Keratinocyte (primary cell): ENCODE measurements at regions not wholly inside any gene's neighbourhood (a gene's known extent, or its start where the extent isn't known, plus 50 kb on each side); places are given as distances from the start of the nearest gene placed in this dataset.

ENCODE experiments used
- DNase-seq: peaks from one replicate; pipeline ENCODE4 v3.0.0-alpha.2; 2011; ENCODE audit warnings: low read depth, missing footprints, low spot score
- FAIRE-seq: peaks from 2 replicates; lab custom pipeline; 2011; peaks lifted over from hg19 to GRCh38; lab: Jason Lieb, UNC
- H2AFZ ChIP-seq: 2 replicates; pipeline ENCODE4 v1.6.0; 2012; ENCODE audit warnings: low read length, control low read depth, inconsistent platforms; ENCODE audit not compliant: control insufficient read depth
- H3K27ac ChIP-seq: 2 replicates; pipeline ENCODE4 v1.5.1; 2011; ENCODE audit warnings: low read length; ENCODE audit not compliant: control insufficient read depth, insufficient read depth
- H3K27me3 ChIP-seq: 3 replicates; pipeline ENCODE4 v1.6.0; 2011; ENCODE audit warnings: low read length; ENCODE audit not compliant: control insufficient read depth, insufficient read depth; ENCODE audit errors: extremely low read depth
- H3K36me3 ChIP-seq, 2 experiments: 2 replicates in 1 of 2; 3 replicates in 1 of 2; pipeline ENCODE4 v1.5.1; 2011; ENCODE audit warnings: low read length in 2 of 2, mild to moderate bottlenecking in 1 of 2; ENCODE audit not compliant: control insufficient read depth in 2 of 2, insufficient read depth in 2 of 2; ENCODE audit errors: extremely low read depth in 1 of 2
- H3K4me1 ChIP-seq: 3 replicates; pipeline ENCODE4 v1.5.1; 2011; ENCODE audit warnings: low read length; ENCODE audit not compliant: control insufficient read depth, insufficient read depth; ENCODE audit errors: extremely low read depth
- H3K4me2 ChIP-seq: 3 replicates; pipeline ENCODE4 v1.6.0; 2011; ENCODE audit warnings: low read depth, low read length; ENCODE audit not compliant: control insufficient read depth, insufficient read depth; ENCODE audit errors: extremely low read depth
- H3K4me3 ChIP-seq, 3 experiments: fragments of 200-600 bp in 1 of 3; sonication (generic) in 1 of 3; 2 replicates in 2 of 3; 3 replicates in 1 of 3; pipeline ENCODE4 v1.5.1; 2011 to 2016; ENCODE audit warnings: low read length in 3 of 3, mild to moderate bottlenecking in 3 of 3, control low read depth in 2 of 3, inconsistent platforms in 1 of 3, low read depth in 1 of 3, mixed read lengths in 1 of 3, mixed run types in 1 of 3, moderate library complexity in 1 of 3; ENCODE audit not compliant: control insufficient read depth in 2 of 3, insufficient read depth in 2 of 3; ENCODE audit errors: extremely low read depth in 1 of 3
- H3K79me2 ChIP-seq: 2 replicates; pipeline ENCODE4 v1.6.0; 2012; ENCODE audit warnings: low read length; ENCODE audit not compliant: control insufficient read depth, insufficient read depth
- H3K9ac ChIP-seq: 3 replicates; pipeline ENCODE4 v1.6.0; 2011; ENCODE audit warnings: low read length; ENCODE audit not compliant: control insufficient read depth, insufficient read depth; ENCODE audit errors: extremely low read depth
- H3K9me1 ChIP-seq: 3 replicates; pipeline ENCODE4 v1.6.0; 2011; ENCODE audit warnings: low read length; ENCODE audit not compliant: control insufficient read depth, insufficient read depth; ENCODE audit errors: extremely low read depth
- H3K9me3 ChIP-seq: 2 replicates; pipeline ENCODE4 v1.5.1; 2012; ENCODE audit warnings: low read depth, low read length; ENCODE audit not compliant: control insufficient read depth
- H4K20me1 ChIP-seq: 3 replicates; pipeline ENCODE4 v1.6.0; 2011; ENCODE audit warnings: low read length; ENCODE audit not compliant: control insufficient read depth, insufficient read depth; ENCODE audit errors: extremely low read depth
- EZH2 ChIP-seq: IDR thresholded peaks from one replicate; pipeline ENCODE4 v1.6.1; 2012; ENCODE audit warnings: inconsistent platforms, mild to moderate bottlenecking, low read length, moderate library complexity
- dilution Hi-C: fragments of 300-500 bp; cut with MboI; formaldehyde crosslinking; loops from one replicate; pipeline ENCODE4 v1.7.0; 2020; ENCODE audit warnings: low sequenced_read_pairs; ENCODE audit not compliant: extremely low pct_ligation_motif_present
- TF ChIP-seq, protein P1 (sequence below), 3 experiments: IDR thresholded peaks in 1 of 3; conservative IDR thresholded peaks in 1 of 3; optimal IDR thresholded peaks in 1 of 3; 2 replicates in 2 of 3; 3 replicates in 1 of 3; pipeline versions ENCODE3 to v1.5.1; 2011; ENCODE audit warnings: low read length in 3 of 3, mild to moderate bottlenecking in 3 of 3, moderate library complexity in 2 of 3, control low read depth in 1 of 3, inconsistent platforms in 1 of 3; ENCODE audit not compliant: insufficient read depth in 2 of 3; ENCODE audit errors: extremely low read depth in 1 of 3

DNA sequence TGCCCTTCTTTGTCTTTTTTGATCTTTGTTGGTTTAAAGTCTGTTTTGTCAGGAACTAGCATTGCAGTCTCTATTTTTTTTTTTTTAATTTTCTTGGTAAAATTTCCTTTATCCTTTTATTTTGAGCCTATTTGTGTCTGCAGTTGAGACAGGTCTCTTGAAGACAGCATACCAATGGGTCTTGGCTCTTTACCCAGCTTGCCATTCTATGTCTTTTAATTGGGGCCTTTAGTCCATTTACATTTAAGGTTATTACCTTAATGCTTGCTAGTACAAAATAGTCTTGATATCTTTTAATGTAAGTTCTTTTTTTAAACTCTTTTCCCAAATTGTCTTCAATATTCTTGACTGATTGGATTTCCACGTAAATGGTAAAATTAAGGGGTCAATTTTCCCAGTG lies 398.3 kb upstream of the CHRM2 start:
- Histone ChIP-seq H3K27ac (no peak overlapping the region), H4K20me1 (no peaks in the 10 kb centered on the region), H3K27me3 (no peaks in the 10 kb centered on the region), H3K4me1 (no peaks in the 10 kb centered on the region), H2AFZ (no peak overlapping the region), H3K9ac (no peak overlapping the region), H3K4me3 (no peak overlapping the region), H3K36me3 (no peaks in the 10 kb centered on the region), H3K9me1 (no peaks in the 10 kb centered on the region), H3K4me2 (no peak overlapping the region), H3K9me3 (no peaks in the 10 kb centered on the region), H3K79me2 (no peaks in the 10 kb centered on the region)
- TF ChIP-seq, protein P1, sequence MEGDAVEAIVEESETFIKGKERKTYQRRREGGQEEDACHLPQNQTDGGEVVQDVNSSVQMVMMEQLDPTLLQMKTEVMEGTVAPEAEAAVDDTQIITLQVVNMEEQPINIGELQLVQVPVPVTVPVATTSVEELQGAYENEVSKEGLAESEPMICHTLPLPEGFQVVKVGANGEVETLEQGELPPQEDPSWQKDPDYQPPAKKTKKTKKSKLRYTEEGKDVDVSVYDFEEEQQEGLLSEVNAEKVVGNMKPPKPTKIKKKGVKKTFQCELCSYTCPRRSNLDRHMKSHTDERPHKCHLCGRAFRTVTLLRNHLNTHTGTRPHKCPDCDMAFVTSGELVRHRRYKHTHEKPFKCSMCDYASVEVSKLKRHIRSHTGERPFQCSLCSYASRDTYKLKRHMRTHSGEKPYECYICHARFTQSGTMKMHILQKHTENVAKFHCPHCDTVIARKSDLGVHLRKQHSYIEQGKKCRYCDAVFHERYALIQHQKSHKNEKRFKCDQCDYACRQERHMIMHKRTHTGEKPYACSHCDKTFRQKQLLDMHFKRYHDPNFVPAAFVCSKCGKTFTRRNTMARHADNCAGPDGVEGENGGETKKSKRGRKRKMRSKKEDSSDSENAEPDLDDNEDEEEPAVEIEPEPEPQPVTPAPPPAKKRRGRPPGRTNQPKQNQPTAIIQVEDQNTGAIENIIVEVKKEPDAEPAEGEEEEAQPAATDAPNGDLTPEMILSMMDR (optimal IDR thresholded peaks at IDR 0.05 in 1 of 3, IDR thresholded peaks at IDR 0.05 in 1 of 3, conservative IDR thresholded peaks at IDR 0.05 in 1 of 3; ENCODE audit: extremely low read depth in 1 of 3, insufficient read depth in 2 of 3, low read length in 3 of 3), result no peak
- no peak for DNase-seq
- dilution Hi-C loops, result no loop called here
- no peak for FAIRE-seq

DNA sequence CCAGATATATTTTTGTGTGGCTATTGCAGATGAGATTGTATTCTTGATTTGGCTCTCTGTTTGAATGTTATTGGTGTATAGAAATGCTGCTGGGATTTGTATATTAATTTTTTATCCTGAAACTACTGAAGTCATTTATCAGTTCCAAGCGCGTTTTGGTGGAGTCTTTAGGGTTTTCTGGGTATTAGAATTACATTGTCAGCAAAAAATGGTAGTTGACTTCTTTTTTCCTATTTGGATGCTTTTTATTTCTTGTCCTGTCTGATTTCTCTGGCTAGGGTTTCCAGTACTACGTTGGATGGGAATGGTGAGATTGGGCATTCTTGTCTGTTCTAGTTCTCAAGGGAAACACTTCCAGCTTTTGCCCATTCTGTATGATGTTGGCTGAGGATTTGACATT lies 415.5 kb upstream of the CHRM2 start:
- Histone ChIP-seq H3K9me1 (no peaks in the 10 kb centered on the region), H3K4me3 (no peak overlapping the region), H2AFZ (no peak overlapping the region), H3K9ac (no peak overlapping the region), H3K4me1 (no peaks in the 10 kb centered on the region), H3K4me2 (no peak overlapping the region), H3K79me2 (no peaks in the 10 kb centered on the region), H3K27ac (no peak overlapping the region), H3K9me3 (no peaks in the 10 kb centered on the region), H4K20me1 (no peaks in the 10 kb centered on the region), H3K36me3 (no peaks in the 10 kb centered on the region), H3K27me3 (no peaks in the 10 kb centered on the region)
- FAIRE-seq (no peak), DNase-seq (no peak)
- TF ChIP-seq, protein P1 (optimal IDR thresholded peaks at IDR 0.05 in 1 of 3, IDR thresholded peaks at IDR 0.05 in 1 of 3, conservative IDR thresholded peaks at IDR 0.05 in 1 of 3; ENCODE audit: extremely low read depth in 1 of 3, insufficient read depth in 2 of 3, low read length in 3 of 3), result no peak
- no peak for TF ChIP-seq EZH2
- dilution Hi-C loops, result no loop called here
